Adrenal gland (tissue), 9 donors: ENCODE measurements at regions not wholly inside any gene's neighbourhood (a gene's known extent, or its start where the extent isn't known, plus 50 kb on each side); places are given as distances from the start of the nearest gene placed in this dataset.

Experiments used
- DNase-seq, 7 donors: peaks; one replicate each; pipeline ENCODE4 v3.0.0-alpha.2; 2019 to 2020
- H3K27ac ChIP-seq, 5 donors: fragments of 200-600 bp; sonication (generic) in 4 of 5; 1 replicate in 3 of 5; 2 replicates in 2 of 5; pipeline versions ENCODE4 v1.5.1 to v1.8.0; 2016 to 2020; ENCODE audit warnings: mild to moderate bottlenecking in 1 of 5
- H3K27me3 ChIP-seq: fragments of 200-600 bp; 2 replicates; pipeline ENCODE4 v1.8.0; 2021
- H3K36me3 ChIP-seq, 2 donors: fragments of 200-600 bp; replicated peaks in 1 of 2; 1 replicate in 1 of 2; 2 replicates in 1 of 2; pipeline versions ENCODE4 v1.5.1 to v1.8.0; 2018 to 2022
- H3K4me1 ChIP-seq, 2 donors: fragments of 200-600 bp; replicated peaks in 1 of 2; 1 replicate in 1 of 2; 2 replicates in 1 of 2; pipeline versions ENCODE4 v1.5.1 to v1.8.0; 2018 to 2021
- H3K4me3 ChIP-seq, 4 donors: fragments of 200-600 bp; sonication (generic) in 3 of 4; one replicate each; pipeline ENCODE4 v1.5.1; 2016 to 2018
- H3K9me3 ChIP-seq, 3 donors: fragments of 200-600 bp; sonication (generic) in 1 of 3; replicated peaks in 1 of 3; 1 replicate in 2 of 3; 2 replicates in 1 of 3; pipeline versions ENCODE4 v1.5.1 to v1.8.0; 2016 to 2021
- POLR2A ChIP-seq, 2 donors: fragments of 450-650 bp; IDR thresholded peaks; one replicate each; pipeline ENCODE4 v1.6.1; 2017; ENCODE audit warnings: antibody characterized with exemption in 2 of 2, mild to moderate bottlenecking in 2 of 2, moderate library complexity in 1 of 2
- WGBS, 4 donors: extraction: QIAGEN DNeasy Blood & Tissue Kit in 2 of 4; methylation state at CpG; one replicate each; pipeline versions ENCODE4 v1.1.5 to v1.1.7; 2013 to 2017; 5-methylcytosine and 5-hydroxymethylcytosine counted together
- intact Hi-C, 2 donors: fragments of 100-400 bp; cut with DNase I; formaldehyde crosslinking; loops; one replicate each; pipeline versions ENCODE4 v1.14.1 to v1.15.0; 2022 to 2023
- TF ChIP-seq, protein P1 (sequence below), 6 experiments: fragments of 450-650 bp in 4 of 6; fragments of 200-600 bp in 2 of 6; sonication (generic) in 1 of 6; IDR thresholded peaks; 1 replicate in 5 of 6; 2 replicates in 1 of 6; pipeline versions ENCODE4 v1.5.1 to v1.8.0; 2016 to 2021; ENCODE audit warnings: antibody characterized with exemption in 6 of 6, mild to moderate bottlenecking in 2 of 6, moderate library complexity in 1 of 6
- donor health status: healthy with polysubstance abuse.
- donor health status: Bipolar disorder and iron deficiency.
- donor health status: DM: yes; HTN: yes; CAD: no.
- donor health status: DM: no; HTN: no; CAD: no.
- donor health status: DM: no; HTN: no; CAD: no.

DNA sequence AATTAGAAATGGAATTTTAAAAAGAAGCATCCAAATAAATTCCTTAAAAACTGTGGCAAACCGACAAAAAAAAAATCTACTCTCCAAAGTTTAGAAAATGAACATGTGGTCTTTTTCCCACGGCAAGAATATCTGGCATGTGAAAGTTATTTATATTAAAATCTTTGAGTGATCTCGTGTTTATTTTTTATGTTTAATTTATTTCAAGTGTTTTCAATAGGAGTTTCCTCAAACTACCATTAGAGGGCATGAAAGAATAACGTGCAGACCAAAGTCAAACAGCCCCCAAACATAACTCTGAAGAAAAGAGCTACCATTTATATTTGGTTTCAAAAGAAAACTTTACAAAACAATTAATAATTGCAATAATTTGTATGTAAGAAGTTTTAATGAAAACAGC is 286.4 kb downstream of the ZIC4 start:
- H3K4me3 ChIP-seq: no peak overlapping the region
- intact Hi-C loops: no loop called here
- TF ChIP-seq POLR2A (IDR thresholded peaks at IDR 0.05): no peak
- TF ChIP-seq, protein P1, sequence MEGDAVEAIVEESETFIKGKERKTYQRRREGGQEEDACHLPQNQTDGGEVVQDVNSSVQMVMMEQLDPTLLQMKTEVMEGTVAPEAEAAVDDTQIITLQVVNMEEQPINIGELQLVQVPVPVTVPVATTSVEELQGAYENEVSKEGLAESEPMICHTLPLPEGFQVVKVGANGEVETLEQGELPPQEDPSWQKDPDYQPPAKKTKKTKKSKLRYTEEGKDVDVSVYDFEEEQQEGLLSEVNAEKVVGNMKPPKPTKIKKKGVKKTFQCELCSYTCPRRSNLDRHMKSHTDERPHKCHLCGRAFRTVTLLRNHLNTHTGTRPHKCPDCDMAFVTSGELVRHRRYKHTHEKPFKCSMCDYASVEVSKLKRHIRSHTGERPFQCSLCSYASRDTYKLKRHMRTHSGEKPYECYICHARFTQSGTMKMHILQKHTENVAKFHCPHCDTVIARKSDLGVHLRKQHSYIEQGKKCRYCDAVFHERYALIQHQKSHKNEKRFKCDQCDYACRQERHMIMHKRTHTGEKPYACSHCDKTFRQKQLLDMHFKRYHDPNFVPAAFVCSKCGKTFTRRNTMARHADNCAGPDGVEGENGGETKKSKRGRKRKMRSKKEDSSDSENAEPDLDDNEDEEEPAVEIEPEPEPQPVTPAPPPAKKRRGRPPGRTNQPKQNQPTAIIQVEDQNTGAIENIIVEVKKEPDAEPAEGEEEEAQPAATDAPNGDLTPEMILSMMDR (IDR thresholded peaks at IDR 0.05): peak in 1 of 6 experiments; percentile 5

DNA sequence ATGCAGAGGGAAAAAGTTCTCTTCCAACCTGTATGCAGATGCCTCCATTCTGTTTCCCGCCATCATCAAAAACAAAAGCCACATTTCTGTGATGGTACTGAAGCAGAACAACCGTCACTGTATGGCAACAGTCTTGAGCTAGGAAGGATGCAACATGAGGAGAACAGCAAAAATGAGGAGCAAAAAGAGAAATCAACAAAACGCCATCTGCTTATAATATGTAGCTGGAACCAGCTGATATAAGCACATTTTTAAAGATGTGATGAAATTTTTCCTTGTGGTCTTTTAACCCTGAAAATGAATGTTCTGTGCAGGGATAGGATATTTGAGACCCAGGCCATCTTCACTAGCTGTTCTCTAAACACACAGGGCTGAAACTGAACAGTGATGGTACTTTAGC is 287.0 kb downstream of the ZIC4 start:
- Histone ChIP-seq H3K36me3 (no peaks in the 10 kb centered on the region), H3K9me3 (no peaks in the 10 kb centered on the region), H3K27me3 (no peaks in the 10 kb centered on the region), H3K4me1 (no peaks in the 10 kb centered on the region), H3K4me3 (no peak overlapping the region), H3K27ac (no peak overlapping the region)
- TF ChIP-seq, protein P1 (IDR thresholded peaks at IDR 0.05): no peak
- no peak for TF ChIP-seq POLR2A (IDR thresholded peaks at IDR 0.05)
- intact Hi-C loops: no loop called here
- 52 to 62% (median 53%) methylated on average over 3 of the region's 3 CpGs for WGBS, 4 donors
- DNase-seq: no peak

More for the DNA sequence above, 286.4 kb downstream of the ZIC4 start:
- H3K4me1 ChIP-seq: no peaks in the 10 kb centered on the region
- no peaks in the 10 kb centered on the region for H3K27me3 ChIP-seq
- no peaks in the 10 kb centered on the region for H3K36me3 ChIP-seq
- no peak for DNase-seq
- no peaks in the 10 kb centered on the region for H3K9me3 ChIP-seq
- no peak overlapping the region for H3K27ac ChIP-seq
- 11 to 22% (median 20%) methylated on average over 4 of the region's 4 CpGs for WGBS, 4 donors

DNA sequence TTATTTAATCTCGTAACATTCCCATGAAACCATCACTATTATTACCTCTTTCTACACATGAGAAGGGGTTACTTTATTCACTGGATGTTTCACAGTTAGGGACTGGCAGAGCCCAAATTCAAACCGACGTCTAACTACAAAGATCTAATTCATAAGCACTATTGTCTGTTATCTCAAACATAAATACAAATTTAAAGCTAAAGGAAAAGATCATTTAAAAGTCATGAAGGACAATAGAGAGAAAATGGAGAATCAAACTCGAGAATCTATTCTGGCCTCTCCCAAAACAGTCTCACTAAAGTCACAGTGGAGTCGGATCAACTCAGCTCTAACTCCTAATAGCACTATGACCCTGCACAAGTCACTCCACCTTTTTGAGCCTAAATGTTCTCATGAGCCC is 287.7 kb downstream of the ZIC4 start:
- Histone ChIP-seq H3K27ac (no peak overlapping the region), H3K4me3 (no peak overlapping the region)

DNA sequence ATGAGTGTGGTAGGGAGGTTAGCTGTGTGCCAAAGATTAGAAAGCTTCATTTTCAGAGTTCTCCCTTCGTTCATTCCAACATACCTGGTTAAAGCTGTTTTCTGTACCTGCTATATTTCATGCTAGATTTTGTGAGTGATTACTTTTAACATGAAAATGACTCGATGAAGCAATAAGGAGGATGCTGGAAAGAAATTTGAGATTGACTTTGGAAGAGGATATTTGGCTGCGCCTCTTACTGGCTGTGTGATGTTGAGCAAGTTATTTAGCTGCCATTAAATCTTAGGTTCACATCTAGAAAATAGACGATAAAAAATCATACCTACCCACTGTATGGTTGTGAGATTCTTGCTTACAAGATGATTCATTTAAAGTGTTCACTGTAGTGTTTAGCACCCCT is 288.7 kb downstream of the ZIC4 start:
- no peaks in the 10 kb centered on the region for H3K9me3 ChIP-seq
- H3K4me3 ChIP-seq: no peak overlapping the region
- H3K4me1 ChIP-seq: no peaks in the 10 kb centered on the region
- H3K27me3 ChIP-seq: no peaks in the 10 kb centered on the region
- 60 to 73% (median 66%) methylated on average over 4 of the region's 4 CpGs for WGBS, 4 donors
- no peak overlapping the region for H3K27ac ChIP-seq
- H3K36me3 ChIP-seq: no peaks in the 10 kb centered on the region
- DNase-seq: no peak
- intact Hi-C loops: no loop called here
- TF ChIP-seq, protein P1 (IDR thresholded peaks at IDR 0.05): no peak
- TF ChIP-seq POLR2A (IDR thresholded peaks at IDR 0.05): no peak

More for the DNA sequence above, 287.7 kb downstream of the ZIC4 start:
- WGBS, 4 donors: 52 to 71% (median 58%) methylated on average over 5 of the region's 5 CpGs
- TF ChIP-seq, protein P1 (IDR thresholded peaks at IDR 0.05): no peak
- no peak for TF ChIP-seq POLR2A (IDR thresholded peaks at IDR 0.05)
- Histone ChIP-seq H3K36me3 (no peaks in the 10 kb centered on the region), H3K4me1 (no peaks in the 10 kb centered on the region), H3K27me3 (no peaks in the 10 kb centered on the region), H3K9me3 (no peaks in the 10 kb centered on the region)
- DNase-seq: no peak
- intact Hi-C loops: no loop called here
